ENCODE measurements at regions not wholly inside any gene's neighbourhood (a gene's known extent, or its start where the extent isn't known, plus 50 kb on each side); places are given as distances from the start of the nearest gene placed in this dataset.

DNA sequence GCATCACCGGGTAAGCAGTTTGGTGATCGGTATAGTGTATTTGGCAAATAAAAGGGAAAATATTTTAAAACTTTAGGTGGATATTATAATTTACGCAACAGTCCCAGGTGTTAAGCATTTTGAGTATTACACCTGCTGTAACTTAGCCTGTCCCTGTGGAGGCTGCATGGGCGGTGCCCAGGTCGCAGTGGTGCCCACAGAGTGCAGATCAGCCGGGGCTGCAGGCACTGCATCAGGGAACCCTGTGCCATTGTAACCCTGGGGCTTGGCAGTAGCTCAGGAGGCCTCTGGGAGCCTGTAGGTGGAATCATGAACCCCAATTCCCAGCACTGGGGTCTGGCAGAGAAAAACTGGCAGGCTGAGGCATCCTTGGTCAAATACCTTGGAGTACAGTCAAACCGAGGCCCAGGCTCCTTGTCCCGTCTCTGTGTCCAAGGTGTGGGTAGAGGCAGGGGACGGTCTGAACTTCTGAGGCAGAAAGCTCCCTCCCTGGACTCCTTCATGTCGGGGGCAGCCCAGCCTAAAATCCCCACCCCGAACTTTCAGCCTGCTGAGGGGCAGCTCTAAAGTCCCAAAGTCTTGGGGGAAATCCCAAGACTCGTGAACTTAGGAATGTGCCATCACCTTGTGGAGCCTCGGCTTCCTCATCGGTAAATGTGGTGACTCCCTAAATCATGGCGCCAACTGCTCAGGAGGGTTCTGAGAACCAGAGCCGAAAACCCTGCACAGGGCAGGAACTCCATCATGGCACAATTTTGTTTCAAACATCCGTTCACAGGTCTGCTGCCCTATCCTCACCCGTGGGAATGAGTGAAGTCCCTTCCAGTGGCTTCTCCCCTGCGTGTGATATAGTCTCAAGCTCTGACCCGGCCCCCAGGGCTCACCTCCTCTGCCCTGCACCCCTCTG is 85.7 kb downstream of the INHBB start:
- Mint-ChIP-seq H3K4me3 (no peak overlapping the region), H3K27ac (ENCODE audit: unreplicated experiment) (no peak overlapping the region), H3K9me3 (no peaks in the 10 kb centered on the region), H3K4me1 (peaks cover 9% of the 10 kb centered on the region), H3K27me3 (ENCODE audit: low read depth) (peaks cover 37% of the 10 kb centered on the region), H3K36me3 (ENCODE audit: low read depth) (no peaks in the 10 kb centered on the region)
- no peak for TF ChIP-seq CTCF (conservative IDR thresholded peaks at IDR 0.05)
- no peak for DNase-seq (ENCODE audit: low read depth, low spot score)

DNA sequence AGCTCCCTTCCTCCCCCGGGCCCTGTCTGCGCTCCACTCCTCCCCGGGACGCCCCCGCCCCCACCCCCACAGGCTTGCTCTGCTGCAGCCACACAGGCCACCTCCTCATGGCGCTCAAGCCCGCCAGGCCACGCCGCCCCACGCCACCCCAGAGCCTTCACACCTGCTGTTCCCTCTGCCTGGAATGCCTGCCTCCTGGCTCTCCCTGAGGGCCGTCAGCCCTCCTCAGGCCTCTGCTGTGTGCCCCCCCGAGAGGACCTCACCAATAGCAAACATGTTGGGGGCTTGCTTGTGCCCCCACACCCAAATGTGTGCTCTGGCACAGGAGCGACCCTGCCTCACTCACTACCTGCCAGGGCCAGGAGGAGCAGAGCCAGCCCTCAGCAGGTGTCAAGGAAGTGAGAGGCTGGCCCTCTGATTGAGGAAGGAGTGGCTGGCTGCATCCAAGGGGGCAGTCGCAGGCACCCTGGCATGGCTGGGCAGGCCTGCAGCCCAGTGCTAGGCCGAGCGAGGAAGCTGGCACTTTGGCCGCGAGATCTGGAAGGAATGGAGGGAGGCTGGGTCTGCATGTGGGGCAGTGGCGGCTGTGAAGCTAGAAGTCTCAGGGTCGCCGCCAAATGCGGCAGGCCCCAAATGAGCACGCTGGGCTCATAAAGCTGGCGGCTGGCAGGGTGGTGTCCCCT is 86.5 kb downstream of the INHBB start:
- Mint-ChIP-seq H3K4me1 (peaks cover 9% of the 10 kb centered on the region), H3K27ac (ENCODE audit: unreplicated experiment) (no peak overlapping the region), H3K9me3 (no peaks in the 10 kb centered on the region), H3K4me3 (no peak overlapping the region), H3K36me3 (ENCODE audit: low read depth) (no peaks in the 10 kb centered on the region), H3K27me3 (ENCODE audit: low read depth) (peaks cover 39% of the 10 kb centered on the region)
- no peak for DNase-seq (ENCODE audit: low read depth, low spot score)
- no peak for TF ChIP-seq CTCF (conservative IDR thresholded peaks at IDR 0.05)

DNA sequence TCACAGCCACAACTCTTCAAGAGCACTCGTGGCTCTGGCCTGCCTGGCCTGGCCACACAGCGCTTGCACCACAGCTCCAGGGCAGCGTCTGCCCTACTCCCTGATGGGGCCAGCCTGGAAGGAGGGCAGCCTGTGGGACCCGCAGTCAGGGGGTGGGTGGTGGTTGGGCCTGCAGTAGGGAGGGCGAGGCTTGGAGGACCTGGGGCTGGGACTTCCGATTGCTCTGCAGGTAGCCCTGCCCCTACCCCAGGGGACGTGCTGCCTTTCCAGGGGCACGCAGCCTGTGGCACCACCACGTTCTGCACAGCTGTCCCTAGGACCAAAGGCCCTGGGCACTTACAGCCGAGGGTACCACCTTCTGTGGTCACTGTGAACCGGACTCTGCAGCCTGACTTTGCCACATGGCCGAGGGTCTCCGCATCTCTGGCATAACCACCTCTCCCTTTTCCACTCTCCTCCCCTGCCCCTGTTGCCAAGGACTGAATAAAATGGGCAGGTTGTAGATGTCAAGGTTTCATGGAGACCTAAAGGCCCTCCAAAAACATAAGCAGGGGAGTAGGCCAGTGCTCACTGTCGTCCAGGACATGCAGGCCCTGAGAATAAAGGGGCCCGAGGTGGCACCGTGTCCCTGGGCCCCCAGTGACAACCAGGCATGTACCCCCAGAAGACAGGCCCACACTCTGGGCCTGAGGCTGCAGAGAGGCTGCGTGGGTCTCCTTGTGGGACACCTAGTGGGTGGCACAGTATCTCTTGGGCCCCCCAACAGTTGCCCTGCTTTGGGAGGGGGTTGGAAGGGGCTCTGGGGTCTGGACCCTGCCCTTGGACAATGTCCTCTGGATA is 87.3 kb downstream of the INHBB start:
- TF ChIP-seq CTCF (conservative IDR thresholded peaks at IDR 0.05): no peak
- H3K27ac Mint-ChIP-seq (ENCODE audit: unreplicated experiment): no peak overlapping the region
- no peaks in the 10 kb centered on the region for H3K36me3 Mint-ChIP-seq (ENCODE audit: low read depth)
- peaks cover 42% of the 10 kb centered on the region for H3K27me3 Mint-ChIP-seq (ENCODE audit: low read depth)
- DNase-seq (ENCODE audit: low read depth, low spot score): no peak
- H3K4me3 Mint-ChIP-seq: no peak overlapping the region
- no peaks in the 10 kb centered on the region for H3K9me3 Mint-ChIP-seq
- peaks cover 9% of the 10 kb centered on the region for H3K4me1 Mint-ChIP-seq

DNA sequence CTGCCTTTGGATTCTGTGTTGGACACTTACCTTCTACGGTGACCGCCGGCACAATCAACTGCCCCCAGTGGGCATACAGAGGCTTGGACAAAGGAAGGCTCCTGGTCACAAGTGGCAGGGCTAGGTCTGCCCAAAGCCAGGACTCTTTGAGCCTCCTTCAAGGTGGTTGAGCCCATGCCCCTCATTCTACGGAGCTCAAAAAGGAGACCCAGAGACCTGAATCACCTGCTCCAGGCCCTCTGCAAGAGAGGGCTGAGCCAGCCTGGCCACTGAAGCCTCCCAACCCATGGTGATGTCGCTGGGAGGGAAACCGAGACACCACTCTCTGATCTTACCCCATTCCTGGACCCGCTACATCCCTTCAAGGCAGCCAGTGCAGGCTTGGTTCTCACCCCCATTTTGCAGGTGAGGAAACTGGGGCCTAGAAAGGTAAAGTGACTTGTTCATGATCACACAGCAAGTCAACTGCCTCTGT is 87.9 kb downstream of the INHBB start:
- Mint-ChIP-seq H3K27me3 (ENCODE audit: low read depth) (peaks cover 47% of the 10 kb centered on the region), H3K36me3 (ENCODE audit: low read depth) (no peaks in the 10 kb centered on the region), H3K4me1 (peaks cover 9% of the 10 kb centered on the region), H3K27ac (ENCODE audit: unreplicated experiment) (no peak overlapping the region), H3K4me3 (no peak overlapping the region), H3K9me3 (no peaks in the 10 kb centered on the region)
- TF ChIP-seq CTCF (conservative IDR thresholded peaks at IDR 0.05): no peak
- DNase-seq (ENCODE audit: low read depth, low spot score): no peak

Data from neural crest cell (in vitro differentiated cells).